ENCODE measurements at regions not wholly inside any gene's neighbourhood (a gene's known extent, or its start where the extent isn't known, plus 50 kb on each side); places are given as distances from the start of the nearest gene placed in this dataset.
"Not testable (repeated sequence)": the region's sequence is repeated elsewhere in the genome, so short reads cannot be mapped to it uniquely, and the experiment has no call there.

DNA sequence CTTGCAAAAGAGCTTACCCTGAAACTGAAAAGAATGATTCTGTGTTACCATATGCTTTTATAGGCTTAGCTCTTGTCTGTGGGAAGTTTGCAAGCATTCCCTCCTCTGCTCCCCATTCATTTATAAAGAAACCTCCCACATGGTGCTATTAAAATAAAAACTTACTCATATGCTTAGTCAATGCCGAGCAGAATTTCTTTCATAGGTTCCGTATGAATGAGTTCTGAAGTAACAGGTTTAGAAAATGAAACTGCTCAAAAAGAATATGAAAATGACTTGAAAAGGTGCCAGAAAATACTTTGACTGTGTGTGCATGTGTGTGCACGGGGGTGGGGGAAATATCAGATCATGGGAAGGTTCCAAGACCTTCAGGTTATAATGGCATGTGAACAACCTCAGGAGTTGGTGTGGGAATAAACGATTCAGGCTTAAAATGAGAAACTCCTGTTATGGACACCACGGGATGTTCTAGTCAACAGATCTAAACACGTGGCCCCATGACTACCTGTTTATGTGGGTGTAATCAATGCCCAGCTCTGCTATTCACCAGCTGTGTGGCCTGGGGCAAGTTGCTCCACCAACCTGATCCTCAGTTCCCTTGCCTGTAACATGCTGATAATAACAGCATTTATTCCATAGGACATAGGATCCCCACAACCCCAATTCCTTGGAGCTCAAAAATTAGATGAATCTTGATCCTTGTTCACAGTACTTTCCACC, 293.7 kb upstream of the PLGLB1 start:
- peak; percentile 45 for DNase-seq (ENCODE audit: low read depth)

DNA sequence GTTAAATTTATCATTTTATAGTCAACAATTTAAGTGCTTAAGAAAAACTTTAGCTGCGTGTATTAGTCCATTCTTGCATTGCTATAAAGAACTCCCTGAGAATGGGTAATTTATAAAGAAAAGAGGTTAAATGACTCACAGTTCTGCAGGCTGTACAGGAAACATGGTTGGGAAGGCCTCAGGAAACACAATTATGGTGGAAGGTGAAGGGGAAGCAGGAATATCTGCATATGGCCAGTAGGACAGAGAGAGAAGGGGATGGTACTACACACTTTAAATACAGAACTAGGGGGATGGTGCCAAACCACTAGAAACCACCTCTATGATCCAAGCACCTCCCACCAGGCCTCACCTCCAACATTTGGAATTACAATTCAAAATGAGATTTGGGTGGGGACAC, 295.5 kb upstream of the PLGLB1 start:
- peak; percentile 26 for DNase-seq (ENCODE audit: low read depth)

DNA sequence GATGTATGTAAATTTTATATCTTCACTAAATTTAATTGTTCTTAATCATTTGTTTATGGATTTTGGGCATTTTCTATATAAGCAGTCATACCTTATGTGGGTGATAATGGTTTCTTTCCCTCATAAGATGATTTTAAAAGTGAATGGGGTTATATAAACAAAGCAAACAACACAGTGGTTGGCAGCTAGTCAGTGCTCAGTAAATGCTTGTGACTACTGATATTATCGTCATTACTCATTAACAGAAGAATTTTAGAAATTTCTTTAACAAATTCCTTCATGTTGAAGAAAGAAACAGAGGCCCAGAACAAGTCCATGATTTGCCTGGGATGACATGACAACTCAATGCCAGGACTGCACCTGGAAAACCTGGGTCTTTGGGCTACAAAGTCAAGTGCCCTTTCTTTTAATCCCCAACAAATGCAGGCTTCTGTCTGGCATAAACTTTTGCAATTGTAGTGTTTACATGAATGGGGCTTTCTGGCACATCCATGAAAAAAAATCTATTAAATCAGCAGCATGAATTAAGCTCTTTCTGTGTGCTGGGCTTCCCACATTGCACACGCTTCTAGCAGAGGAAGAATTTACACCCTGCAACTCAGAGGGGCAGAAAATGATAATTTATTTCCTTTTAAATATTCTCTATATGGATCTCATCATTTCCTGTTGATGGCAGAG, 297.3 kb upstream of the PLGLB1 start:
- DNase-seq (ENCODE audit: low read depth) = peak; percentile 60

DNA sequence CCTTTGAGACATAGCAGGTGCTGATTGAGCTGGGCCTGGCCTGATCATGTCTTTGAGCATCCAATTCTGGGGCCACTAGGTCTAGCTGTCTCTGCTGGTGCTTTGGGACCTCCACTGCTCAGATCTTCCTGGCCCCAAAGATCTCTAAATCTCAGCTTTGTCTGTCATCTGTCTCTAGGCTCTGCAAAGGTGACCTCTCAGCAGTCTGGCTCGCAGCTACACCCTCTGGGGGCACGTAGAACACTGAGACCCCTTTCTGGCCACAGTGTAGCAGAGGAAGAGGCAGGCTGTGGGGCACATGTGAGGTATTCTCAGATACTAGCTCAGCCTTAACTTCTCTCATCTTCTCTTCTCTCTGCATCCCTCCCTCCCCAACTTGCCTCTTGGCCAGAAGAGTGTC, 298.1 kb upstream of the PLGLB1 start:
- DNase-seq (ENCODE audit: low read depth) = not testable (repeated sequence)

DNA sequence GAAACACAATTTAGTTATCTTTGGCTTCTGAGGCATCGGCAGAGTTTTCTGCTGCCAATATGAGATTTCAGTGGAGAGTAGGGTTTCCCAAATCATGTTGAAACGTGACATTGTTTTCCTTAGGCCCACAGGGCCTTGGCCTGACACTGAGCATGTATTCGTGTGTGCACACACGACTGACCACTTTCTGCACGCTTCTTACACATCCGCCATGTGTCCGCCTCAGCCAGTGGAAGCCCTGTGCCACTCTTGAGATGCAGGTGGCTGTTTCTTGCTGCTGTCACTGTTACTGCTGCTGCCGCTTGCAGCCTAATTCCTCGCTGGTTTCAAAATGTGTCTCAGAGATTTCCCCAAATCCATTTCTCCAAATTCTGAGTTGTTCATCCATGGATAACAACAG, 299.6 kb upstream of the PLGLB1 start:
- not testable (repeated sequence) for DNase-seq (ENCODE audit: low read depth)

DNA sequence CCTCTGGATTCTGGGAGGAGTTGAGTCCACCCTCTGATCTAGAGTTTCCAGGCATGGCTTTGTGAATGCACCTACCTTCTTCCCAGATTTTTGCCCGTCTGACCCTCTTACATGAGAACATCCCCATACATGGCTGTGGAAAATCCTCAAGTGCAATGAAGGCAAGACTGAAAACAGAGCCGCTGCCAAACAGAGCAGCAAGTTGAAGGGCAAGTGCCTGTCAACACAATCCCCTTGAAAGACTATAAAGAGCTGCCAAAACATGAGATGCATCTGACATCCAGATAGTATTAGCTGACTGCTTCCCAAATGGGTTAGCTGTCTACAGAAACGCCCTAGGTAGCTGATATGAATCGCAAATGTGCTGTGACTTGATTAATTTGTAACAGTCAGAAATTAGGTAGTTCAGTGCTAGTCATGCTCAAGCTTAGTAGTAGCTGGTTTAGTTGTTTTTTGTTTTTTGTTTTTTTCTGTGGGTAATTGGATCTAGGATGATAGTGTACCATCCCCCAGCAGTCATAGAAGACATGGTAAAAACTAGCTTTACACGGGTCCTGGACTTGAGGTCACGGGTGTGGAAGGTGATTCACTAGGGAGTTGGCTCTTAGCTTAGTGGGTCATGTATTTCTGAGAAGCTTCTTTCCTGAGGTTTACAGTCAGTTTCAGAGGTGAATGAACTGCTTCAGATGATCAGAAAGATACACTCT, 302.8 kb upstream of the PLGLB1 start:
- not testable (repeated sequence) for DNase-seq (ENCODE audit: low read depth)

DNA sequence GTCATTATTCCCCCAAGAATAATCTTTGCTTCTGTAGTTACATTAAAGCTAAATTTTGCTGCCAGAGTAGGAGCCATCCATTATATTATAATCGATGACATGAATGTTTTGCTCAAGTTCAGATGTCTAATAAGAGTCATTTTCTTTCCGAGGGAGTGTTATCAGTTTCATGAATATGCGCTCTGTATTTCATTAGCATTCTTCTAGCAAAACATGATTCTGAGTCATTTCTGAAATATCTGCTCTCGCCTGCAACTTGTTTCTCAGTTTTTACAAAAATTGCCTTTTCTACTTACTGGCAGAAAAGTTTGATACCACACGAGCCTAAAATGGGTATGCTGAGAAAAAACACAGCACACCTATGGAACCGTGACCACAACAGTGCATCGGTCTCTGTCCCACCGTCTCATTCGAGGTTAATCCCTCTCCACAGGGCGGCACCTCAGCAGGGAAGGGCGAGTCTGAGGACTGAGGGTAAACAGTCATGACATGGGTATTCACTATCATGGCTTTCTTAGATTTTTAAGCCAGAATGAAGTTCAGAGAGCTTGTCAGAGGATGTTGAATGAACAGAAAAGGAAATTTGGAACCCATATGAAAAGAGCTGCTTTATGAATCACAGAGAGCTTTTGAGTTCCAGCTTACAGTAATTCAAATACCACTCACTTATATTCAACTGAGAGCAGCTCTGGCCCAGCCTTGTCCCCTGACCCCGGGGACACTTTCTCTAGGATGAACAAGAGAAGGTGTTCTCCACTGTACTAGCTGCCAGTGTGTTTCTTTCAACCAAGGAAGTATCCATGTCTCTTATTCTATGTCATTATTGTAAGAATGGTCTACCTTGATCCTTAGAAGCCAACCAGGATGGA, 303.6 kb upstream of the PLGLB1 start:
- not testable (repeated sequence) for DNase-seq (ENCODE audit: low read depth)

DNA sequence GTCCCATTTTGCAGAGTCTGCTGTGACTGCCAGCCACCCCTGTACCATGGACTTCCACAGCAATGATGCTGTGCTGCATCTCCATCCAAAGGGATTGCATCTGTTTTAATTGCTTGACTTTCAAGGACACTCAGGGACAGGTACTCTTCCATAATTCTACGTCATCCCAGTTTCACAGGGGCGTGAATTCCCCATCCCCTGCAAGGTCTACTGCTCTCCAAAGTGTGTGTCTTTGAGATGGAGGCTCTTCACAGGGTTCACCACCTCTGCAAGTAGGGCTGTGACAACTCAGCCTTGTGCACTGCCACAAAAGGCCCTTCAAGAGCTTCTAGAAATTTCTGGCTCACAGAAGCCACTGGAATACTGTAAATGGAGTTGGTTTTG, 304.3 kb upstream of the PLGLB1 start:
- not testable (repeated sequence) for DNase-seq (ENCODE audit: low read depth)

DNA sequence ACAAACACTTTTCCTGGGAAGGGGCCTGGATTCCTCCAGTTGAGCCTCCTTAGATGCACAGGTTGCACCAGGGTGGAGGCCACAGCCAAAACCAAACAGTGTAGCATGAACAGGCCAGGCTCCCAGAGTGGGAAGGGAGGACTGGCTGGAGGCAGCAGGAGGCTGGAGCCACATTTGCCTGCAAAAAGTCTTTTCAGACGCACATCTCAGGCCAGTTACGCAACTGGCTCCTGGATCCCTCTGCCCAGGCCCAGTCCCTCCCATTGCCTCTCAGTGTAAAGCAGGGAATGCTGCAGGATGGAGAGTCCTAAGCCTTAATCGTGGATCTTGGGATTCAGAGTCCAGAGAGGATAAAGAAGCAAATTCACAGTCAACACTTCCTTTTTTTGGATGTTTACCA, 305.1 kb upstream of the PLGLB1 start:
- DNase-seq (ENCODE audit: low read depth) = not testable (repeated sequence)

DNA sequence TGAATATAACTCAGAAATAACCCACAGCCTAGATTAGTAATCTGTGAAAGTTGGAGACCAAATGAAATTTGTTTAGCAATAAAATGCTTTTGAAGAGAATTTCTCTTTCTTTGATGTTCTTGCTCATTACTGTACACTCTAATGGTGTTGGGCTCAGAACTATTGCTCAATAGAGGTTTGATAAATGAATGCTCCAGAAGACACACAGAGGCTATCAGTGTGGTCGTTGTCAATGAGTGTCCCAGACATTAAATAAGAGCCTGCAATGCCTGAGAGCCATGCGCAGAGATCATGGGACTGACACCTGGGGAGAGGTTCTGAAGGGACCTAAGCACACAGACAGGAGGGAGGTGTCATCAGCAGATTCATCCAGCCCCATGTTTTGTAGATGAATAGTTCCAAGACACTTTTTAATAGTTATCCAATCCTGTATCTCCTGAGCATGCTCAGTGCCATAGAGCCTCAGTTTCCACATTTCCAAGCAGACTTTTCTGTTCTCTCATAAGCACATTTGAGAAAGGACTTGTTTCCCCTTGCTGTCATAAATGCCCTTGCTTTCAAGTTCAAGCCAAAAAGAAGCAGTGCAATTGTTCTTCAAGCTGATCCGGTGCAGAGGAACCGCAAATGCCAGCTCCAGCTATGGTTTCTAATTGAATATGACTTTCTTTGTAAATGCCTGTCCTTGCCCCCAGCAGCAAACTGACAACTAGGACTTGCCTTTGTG, 306.2 kb upstream of the PLGLB1 start:
- not testable (repeated sequence) for DNase-seq (ENCODE audit: low read depth)

DNA sequence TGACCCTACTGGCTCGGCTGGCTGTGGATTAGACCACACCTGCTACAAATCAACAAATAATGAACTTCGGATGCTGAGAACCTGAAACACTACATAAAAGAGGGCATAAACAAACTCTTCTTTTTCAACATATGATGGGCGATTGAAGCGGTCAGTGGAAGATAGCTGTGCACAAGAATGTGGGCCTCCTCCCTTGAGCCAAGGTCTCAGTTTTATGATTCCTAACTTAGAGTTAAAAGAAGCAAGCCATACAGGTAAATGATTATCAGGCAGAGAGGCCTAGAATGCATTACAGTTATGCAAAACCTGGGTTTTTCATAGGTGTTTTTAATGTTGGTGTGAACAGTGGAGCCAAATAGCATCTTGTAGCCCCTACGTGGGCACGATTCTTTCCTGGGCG, 307.9 kb upstream of the PLGLB1 start:
- not testable (repeated sequence) for DNase-seq (ENCODE audit: low read depth)

DNA sequence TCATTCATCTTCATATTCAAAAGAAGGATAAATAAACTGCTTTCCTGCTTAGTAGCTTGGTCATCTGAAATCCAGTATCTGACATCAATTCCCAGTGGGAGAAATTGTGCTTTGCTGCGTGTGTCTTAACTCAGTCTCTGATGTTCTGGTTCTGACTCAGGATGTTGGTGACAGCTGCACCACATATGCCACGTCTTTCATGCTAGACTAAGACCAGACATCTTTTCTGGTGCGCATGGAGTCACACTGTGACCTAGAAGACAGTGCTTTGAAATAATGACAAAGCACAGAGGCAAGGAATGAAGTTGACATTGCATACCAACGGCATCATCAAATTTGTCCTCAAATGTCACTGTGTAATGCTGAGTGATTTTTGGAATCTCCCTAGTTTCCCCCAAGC, 308.8 kb upstream of the PLGLB1 start:
- DNase-seq (ENCODE audit: low read depth) = not testable (repeated sequence)

DNA sequence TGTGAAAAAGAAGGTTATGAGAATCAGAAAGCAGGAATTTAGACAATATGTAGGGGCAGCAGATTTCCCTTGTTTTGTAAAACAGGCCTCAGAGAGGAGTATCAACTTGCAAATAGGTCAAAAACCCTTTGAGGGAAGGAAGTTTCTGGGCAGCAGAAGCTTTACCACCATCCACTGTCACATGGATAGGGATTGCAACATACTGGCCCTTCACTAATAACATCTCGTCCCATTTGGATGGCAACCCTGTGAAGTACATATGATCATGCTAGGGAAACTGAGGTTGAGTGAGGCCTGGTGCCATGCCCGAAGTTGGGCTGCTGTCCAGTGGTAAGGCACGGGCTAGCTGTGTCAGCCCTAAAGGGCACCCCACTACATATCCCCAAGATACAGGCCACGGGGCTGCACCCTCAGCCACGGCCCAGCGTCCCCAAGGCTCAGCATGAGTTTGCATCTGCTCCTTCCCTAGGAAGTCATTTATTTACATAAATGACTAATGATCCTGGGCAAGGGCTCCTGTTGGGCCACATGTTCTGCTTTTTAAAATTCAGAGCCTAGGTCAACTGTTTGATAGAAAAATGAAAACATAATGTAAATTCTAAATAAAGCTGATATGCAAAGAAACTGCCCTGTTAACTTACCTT, 310.4 kb upstream of the PLGLB1 start:
- not testable (repeated sequence) for DNase-seq (ENCODE audit: low read depth)

DNA sequence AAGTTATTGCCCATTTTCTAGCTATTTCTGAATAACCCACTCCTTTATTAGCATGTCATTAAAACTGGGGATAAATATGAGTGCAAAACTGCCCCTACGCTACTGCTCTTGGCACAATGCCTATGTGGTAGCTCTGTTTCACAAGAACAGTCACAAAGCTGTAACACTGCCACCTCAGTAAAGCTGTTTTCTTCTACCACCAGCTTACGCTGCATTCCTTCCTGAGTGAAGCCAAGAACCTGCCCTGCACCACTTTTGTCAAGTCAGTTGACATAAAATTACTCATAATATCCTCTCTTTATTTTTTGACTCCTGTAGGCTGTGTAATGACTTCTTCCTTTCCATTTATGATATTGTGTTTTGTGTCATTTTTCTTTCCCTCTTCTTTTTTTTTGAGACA, 313.2 kb upstream of the PLGLB1 start:
- DNase-seq (ENCODE audit: low read depth) = not testable (repeated sequence)

DNA sequence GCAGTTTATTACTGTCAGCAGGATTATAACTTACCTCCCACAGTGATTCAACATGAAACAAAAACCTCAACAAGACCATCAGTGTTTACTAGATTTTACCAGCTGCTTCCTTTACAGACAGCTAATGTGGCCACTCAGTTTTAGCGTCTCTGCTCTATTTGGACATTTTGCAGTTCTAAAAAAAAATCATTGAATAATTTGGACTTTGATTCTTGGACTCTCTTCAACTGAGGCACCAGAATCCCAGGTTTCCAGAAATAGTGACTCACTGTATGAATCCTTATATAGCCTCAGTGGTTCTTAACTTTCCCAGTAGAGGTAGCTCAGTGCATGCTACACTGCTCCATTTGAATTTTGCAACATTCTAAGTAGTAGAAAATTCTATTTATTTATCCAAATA, 317.4 kb upstream of the PLGLB1 start:
- peak; percentile 37 for DNase-seq (ENCODE audit: low read depth)

DNA sequence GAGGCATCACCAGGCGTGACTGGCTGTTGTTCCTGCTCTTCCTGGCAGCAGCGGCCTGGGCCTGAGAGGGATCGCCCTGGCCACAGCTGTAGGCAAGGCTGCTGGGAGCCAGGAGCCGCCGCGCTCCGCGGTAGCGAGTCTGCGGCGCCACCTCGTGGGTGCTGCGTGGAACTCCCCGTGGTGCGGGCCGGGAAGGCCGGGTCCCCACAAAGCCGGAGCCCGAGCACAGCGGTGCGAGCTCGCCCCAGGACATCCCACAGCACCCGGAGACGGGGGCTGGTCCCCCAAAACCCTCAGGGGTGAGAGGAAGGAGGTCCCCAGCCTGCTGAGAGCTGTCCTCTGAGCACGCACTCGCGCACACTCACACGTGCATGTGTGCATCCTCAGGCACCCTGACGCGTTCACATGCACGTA, 320.0 kb upstream of the PLGLB1 start:
- peak; percentile 73 for DNase-seq (ENCODE audit: low read depth)

DNA sequence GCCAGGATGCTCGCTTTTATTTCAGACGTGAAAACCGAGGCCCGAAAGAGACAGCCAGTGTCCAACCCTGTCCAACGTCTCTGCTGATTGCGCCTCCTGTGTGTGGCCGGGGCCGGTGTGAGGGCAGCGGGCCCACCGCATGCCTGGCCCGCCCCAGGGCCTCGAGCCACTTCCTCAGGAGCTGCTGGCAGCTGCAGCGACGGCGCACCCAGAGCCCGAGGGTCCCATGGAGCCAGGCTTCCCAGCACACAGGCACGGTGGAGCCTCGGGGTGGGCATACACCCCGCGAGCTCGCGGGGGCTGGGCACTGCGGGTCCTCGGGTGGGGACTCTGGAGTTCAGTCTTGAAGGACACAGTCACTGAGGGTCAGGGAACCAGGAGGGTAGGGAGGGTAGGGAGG, 320.5 kb upstream of the PLGLB1 start:
- not testable (repeated sequence) for DNase-seq (ENCODE audit: low read depth)

DNA sequence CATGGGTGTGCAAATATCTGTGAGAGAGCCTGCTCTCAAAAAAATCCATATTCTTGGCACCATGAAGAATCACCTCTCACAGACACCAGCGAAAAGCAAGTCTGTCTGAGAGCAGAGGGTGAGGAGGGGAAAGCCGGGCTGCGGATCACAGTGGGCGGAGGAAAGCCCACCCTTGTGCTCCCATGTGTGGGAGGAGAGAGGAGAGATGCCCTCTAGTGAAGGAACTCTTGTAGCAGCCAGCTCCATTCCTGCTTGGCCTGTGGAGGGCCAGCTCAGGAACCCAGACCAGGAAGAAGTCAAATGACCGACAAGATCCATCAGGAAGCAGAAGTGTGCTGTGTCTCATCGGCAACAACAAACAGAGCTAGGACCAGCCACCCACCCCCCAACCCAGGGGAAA, 321.7 kb upstream of the PLGLB1 start:
- DNase-seq (ENCODE audit: low read depth) = not testable (repeated sequence)

DNA sequence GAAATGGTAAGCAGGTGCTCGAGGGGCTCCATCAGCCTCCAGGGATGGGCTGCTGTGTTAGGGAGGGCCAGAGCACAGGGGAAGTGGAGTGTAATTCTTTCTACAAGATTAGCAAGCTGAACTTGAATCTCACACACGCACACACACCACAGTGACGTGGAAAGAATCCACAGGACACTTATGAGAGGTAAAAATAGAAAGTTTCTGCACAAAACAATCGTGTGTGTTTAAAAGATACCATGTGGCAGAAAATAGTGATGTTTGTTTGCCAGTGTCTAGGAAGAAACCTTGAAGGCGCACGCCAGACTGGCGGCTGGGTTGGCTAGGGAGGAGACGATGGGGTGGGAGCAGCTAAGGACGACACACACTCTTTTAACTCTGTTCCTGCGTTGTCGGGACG, 323.6 kb upstream of the PLGLB1 start:
- not testable (repeated sequence) for DNase-seq (ENCODE audit: low read depth)

DNA sequence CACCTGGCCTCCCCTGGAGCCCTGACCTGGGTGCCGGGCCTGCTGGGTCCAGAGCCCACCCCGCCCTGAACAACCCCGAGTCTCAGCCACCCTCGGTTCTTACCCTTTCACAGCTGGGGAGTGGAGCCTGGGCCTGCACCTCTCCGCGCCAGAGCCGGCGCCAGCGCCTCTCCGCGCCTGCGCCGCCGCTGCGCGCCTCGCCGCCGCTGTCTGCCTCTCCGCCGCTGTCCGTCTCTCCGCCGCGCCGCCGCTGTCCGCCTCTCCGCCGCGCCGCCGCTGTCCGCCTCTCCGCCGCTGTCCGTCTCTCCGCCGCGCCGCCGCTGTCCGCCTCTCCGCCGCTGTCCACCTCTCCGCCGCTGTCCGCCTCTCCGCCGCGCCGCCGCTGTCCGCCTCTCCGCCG, 326.9 kb upstream of the PLGLB1 start:
- DNase-seq (ENCODE audit: low read depth) = not testable (repeated sequence)

DNA sequence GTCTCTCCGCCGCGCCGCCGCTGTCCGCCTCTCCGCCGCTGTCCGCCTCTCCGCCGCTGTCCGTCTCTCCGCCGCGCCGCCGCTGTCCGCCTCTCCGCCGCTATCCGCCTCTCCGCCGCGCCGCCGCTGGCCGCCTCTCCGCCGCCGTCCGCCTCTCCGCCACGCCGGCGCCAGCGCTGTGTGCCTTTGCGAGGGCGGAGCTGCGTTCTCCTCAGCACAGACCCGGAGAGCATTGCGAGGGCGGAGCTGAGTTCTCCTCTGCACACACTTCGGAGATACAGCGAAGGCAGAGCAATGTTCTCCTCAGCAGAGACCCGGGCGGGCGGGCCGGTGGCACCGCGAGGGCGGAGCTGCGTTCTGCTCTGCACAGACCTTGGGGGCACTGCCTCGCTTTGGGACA, 327.4 kb upstream of the PLGLB1 start:
- DNase-seq (ENCODE audit: low read depth) = not testable (repeated sequence)

All from RPMI7951 (cell line).